SW 1271 (cell line): ENCODE measurements at regions not wholly inside any gene's neighbourhood (a gene's known extent, or its start where the extent isn't known, plus 50 kb on each side); places are given as distances from the start of the nearest gene placed in this dataset.

Experiments
- DNase-seq, 2 experiments: peaks; one replicate each; lab custom pipeline; 2025; lab: John Stamatoyannopoulos, UW

DNA sequence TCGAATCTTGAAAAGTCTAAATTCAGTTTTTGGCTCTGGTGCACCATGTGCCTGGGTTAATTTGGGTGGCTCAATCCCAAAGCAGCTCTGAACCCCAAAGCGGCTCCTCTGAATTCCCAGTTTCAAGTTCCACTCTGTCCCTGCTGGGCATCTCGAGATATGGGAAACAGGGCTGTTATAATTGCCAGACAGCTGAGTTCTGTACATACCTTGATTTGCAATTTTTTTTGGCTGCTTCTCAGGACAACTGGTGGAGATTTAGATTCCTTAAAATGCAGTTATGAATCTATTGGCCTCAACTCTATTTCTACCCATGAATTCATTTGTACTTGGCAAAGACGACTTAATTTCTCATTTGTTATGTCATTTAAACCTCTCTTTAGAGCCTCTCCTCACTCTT is 808.5 kb downstream of the TLE4 start:
- DNase-seq: no peak

DNA sequence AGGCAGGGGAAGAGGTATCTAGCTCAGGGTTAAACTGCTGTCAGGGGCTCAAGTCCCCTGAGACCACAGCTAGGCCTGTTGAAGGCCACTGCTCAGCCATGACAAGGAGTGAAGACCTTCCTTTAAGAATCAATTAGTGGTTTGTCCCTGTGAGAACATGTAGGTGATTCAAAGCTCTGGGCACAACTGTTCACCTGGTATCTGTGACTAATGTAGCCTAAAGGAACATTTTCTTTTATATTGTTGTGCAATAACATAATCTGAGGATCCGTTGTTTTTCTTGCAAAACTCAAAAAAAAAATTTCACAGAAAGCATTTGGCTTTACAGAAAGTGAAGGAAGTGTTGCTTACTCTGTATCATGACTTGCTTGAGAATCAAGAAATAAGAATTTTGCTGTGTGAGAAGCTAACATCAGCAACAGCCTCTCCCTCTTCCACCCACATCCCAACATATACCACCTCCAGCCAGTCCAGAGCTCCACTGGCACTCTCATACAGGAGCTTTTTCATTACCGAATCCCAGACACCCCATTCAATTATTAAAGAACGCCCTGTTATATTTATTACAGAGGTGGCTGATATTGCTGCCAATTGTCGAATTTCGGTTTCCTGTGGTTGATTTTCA is 807.0 kb downstream of the TLE4 start:
- DNase-seq: no peak

DNA sequence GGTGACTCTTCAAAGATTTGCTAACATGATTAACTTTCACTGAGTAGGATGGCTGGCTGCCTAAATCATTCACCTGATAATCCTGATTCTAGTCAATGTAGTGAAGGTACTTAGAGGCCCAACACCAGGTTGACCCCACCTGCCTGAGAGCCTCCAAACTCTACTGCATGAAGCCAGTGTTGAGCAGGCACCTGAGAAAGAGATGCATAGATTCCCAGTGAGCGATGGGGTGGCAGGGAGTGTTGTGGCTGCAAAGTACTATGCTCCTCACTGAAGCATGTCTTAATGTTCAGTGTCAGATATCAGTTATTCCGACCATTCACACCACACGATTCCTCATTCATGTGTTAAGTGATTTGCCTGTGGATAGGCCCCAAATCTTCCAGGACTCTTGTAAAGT is 804.4 kb downstream of the TLE4 start:
- DNase-seq: no peak

- no peak for DNase-seq
Measured at GRCh38 chr9:80375477-80375876, 803.7 kb downstream of the TLE4 start.

DNA sequence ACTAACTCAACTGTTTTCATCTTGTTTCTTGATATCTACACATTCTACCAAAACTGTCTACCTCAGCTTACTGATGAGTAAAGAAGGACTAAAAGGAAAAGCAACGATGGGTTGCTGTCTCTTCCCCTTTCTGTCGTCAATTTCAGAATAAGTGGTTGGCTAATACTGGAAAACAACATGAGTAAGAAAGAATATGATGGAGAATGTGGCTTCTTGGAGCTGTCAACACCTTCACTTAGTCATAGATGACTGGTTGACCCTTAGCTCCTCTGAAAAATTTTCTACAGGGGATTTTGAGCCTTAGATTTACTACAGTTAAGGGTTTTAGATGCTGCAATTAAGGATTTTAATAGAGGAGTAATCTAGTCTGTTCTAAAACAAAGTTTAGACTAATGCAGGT is 797.9 kb downstream of the TLE4 start:
- DNase-seq: no peak

DNA sequence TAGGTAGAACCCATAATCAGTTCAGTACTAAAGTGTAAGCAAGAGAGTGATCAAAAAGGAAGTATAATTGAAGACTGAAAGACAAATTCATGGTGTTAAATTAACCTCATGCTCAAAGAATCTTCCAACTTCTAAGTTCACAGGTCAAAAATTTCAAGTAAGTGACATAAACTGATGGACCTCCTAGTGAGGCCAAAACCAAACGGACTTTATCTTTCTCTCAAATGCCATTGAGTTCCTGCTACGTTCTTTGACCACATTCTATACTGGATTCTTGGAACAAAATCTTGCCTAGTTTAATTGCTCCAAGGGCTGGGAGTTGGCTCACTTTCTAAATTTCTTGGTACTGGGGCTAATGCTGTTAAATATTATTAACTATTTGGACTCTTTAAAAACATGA is 794.9 kb downstream of the TLE4 start:
- no peak for DNase-seq

DNA sequence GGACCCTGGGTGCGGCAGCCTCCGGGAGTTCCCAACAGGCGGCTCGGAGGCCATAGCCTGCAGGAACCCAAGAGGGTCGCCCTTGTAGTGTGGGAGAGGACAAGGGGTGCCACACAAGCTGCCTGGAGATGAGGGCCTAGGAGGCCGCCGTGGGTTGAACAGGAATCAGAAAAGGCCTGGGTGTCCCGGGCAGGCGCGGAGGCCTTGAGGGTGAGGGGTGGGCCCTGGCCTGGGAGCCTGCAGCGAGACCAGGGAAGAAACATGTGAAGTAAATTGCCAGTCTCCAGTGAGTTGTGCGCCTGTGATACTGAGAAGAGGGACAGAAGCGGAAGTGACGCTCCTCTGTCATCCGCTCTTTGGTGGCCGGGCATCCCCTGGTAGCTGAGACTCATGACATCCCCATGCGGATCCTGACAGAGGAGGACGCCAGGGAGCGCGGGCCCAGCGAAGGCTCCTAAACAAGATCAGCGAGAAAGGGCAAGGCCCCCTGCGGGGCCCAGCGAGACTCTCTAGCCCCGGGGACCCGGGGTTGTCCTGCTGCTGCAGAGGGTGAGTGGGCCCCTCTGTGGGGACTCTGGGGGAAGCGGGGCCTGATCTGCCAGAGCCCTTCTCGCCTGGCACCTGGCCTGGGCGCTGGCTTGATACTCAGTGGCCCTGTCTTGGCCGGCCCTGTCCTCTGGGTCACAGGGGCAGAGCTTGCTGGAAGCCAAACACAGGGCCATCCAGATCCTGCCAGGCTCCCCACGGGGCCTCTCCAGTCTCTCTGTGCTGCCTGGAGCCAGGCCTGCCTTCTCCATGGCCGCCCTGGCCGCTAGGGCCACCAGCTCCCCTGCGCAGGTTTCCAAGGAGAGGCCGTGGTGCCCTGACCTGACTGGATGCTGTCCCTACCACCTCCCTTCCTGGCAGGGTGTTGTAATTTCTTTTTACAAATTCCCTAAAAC is 788.4 kb downstream of the TLE4 start:
- DNase-seq: no peak

- DNase-seq: no peak
Measured at GRCh38 chr9:80359291-80359690, 787.5 kb downstream of the TLE4 start.

GRCh38 chr9:80352967-80353366 is 781.2 kb downstream of the TLE4 start:
- DNase-seq: no peak

DNA sequence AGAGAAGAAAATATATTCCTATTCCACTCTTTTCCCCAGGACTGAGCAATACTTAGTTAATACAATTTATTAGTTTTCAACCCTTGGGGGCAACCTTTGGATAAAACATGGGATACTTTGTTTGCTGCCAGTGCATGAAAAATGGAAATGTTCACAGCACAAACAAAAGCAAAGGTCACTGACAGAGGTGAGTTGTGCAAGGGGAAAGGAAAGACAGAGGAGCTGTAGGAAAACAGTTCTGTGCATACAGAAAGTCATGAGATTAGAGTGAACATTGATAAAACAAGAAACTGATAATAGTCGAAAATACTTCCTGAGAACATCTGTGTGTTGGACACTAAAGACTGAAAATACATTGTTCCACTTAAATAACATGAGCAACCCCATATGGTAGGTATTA is 779.8 kb downstream of the TLE4 start:
- no peak for DNase-seq

DNA sequence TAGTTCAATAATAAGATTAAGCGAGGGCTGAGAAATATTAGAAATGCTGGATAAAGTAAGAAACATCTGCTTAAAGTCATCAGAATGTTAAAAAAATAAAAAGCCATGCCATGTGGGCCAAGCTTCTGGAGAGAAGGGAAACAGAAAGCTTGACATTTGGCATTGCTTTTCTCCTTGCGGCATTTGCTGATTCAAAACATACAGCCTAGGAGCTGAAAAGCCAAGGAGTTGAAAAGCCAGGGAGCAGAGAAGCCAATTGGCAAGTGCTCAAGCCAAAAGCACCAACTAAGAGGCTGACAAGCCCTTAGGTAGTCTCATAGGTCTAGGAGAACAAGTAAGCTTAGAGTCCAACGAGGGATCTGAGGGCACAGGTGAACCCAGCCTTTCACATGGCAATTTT is 754.3 kb downstream of the TLE4 start:
- no peak for DNase-seq

- DNase-seq: no peak
Measured at GRCh38 chr9:80320916-80321315, 749.2 kb downstream of the TLE4 start.

GRCh38 chr9:80320480-80320879 is 748.7 kb downstream of the TLE4 start:
- DNase-seq: no peak

DNA sequence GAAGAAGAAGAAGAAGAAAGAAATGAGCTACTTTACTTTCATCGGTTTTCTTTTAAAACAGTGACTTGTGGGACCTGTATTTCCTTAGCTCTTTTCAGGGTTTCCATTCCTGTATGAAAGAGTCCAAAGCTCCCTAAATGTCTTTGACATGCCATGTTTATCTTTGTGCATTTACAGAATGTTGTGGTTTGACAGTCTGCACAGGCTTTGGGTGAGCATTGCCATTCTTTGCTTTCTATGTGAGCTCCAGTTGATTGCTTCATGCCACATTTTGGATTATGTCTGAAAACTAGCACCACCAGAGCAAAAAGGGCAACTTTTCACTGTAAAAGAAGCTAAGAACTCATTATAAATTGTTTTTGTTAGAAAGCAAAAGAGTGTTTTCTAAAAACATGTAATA is 733.4 kb downstream of the TLE4 start:
- no peak for DNase-seq

- DNase-seq: no peak
Measured at GRCh38 chr9:80294955-80295354, 723.2 kb downstream of the TLE4 start.

- no peak for DNase-seq
Measured at GRCh38 chr9:80294318-80294717, 722.6 kb downstream of the TLE4 start.

DNA sequence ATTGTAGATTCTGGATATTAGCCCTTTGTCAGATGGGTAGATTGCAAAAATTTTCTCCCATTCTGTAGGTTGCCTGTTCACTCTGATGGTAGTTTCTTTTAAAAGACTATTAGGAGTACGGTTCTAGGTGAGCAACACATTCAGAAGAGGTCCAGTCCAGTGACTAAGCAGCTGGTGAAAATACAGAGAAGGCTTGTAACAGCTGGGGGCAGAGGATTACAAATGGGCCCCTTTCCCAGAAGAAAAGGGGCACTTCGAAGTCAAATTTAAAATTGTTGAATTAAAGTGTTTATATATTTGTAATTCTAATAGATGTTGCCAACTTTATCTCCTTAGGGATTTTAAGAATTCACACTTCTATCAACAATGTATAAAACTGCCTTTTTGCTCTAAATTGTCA is 720.5 kb downstream of the TLE4 start:
- DNase-seq: no peak

DNA sequence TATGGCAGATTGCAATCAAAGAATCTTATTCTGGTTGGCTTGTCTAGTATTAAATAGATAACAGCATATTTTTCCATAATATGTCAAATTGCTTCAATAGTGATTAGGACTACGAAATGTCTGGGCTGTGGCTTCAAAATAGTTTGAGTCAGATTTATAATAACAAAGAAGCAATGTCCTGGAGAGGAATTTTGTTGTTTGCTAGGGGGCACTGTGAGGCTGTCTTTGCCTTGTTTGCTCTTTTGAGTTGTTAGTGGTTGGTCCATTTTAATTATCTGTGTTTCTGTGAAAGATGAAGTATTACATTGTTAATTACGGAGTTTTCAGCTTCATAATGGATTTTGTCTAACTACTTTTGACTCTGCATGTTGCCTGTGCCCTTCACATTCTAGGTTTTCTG is 713.6 kb downstream of the TLE4 start:
- no peak for DNase-seq

DNA sequence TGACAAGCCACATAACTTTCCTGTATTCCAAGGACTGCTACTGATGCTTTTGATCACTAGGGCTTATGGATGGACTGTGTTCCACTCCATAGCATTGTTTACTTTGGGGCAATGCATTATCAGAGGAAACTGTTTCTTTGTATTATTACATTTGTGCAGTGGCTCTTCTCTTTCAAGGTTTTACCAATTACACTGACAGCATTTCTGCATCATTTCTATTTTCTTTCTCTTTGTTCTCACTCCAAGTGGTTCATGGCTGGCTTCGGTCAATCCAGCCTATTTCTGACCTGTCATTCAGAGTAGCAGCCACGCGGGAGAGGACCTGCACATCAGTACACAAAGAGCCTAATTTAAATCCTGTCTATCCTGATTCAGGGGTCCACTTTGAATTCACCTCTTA is 711.0 kb downstream of the TLE4 start:
- DNase-seq: no peak

DNA sequence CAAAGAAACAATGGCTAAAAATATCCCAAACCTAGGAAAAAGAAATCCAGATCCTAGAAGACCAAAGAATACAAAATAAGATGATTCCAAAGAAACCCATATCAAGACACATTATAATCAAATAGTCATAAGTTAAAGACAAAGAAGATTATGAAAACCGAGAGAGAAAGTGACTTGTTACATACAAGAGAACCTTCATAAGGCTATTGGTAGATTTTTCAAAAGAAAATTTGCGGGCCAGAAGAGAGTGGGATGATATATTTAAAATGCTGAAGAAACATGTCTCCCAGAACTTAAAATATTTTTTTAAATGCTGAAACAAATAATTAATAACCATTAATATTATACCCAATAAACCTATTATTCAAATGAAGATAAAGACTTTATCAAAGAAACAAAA is 687.3 kb downstream of the TLE4 start:
- no peak for DNase-seq

- no peak for DNase-seq
Measured at GRCh38 chr9:80251778-80252177, 680.0 kb downstream of the TLE4 start.

DNA sequence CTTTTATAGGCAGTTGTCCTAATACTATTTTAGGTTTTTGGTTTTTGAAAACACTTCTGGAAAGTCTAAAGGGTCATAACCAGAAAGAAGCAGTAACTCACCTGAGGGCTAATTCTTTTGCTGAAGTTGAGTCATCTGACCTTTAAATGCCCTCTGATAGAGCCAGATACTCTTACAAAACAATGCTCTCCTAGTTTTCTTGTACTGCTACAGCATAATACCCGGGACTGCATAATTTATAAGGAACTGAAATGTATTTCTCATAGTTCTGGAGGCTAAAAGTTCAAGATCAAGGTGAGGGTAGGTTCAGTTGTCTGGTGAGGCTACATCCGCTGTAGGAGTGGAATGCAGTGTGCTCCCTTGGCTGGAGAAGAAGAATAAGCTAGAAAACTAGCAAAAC is 670.3 kb downstream of the TLE4 start:
- no peak for DNase-seq

DNA sequence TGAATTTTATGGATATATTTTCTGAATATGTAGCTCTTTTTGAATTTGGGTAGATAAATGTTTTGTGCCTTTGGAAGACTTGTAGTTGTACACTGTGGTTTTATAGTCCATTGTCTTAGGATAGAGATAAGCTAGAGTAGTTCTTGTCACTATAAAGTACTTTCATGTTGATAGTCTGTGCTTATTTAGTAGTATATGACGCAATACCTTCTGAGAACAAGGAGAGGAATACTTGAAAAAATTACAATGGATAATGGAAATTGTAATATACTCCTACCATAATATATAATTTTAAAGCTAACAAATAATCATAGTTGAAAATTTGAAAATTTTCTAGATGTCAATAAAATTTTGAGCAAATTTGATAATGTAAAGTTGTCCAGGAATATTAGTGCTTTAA is 664.0 kb downstream of the TLE4 start:
- no peak for DNase-seq

DNA sequence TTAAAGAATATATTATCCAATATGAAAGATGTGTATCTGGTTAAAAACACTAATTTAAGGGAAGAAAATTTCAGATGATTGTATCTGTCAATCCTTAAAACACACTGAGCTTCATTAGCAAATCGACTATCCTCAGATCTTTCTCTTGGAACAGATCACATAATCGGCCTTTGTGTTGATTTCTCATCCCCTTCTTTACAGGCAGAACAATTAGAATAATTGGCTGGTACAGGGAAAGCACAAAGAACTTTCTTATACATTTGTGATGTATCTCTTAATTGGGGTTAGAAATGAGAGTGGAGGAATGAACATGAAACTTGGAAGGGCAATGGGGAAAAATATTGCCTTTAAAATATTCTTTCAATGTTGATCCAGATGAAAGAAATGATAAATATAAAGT is 662.1 kb downstream of the TLE4 start:
- no peak for DNase-seq
